T-helper 2 cell treated with Interferon-gamma antibody and Interleukin-4, amounts not matched to agents 5 μg/mL and 100 μg/mL, for 36 hours (primary cell): ENCODE measurements at regions not wholly inside any gene's neighbourhood (a gene's known extent, or its start where the extent isn't known, plus 50 kb on each side); places are given as distances from the start of the nearest gene placed in this dataset.

Experiments used
- DNase-seq: peaks from one replicate; pipeline ENCODE4 v3.0.0; 2021; ENCODE audit warnings: low spot score
- H3K27ac Mint-ChIP-seq: one replicate; pipeline ENCODE4 v1.8.0; 2021; ENCODE audit warnings: mild to moderate bottlenecking, mixed read lengths
- H3K27me3 Mint-ChIP-seq: one replicate; pipeline ENCODE4 v1.8.0; 2021; ENCODE audit warnings: low read depth, mixed read lengths
- H3K36me3 Mint-ChIP-seq: one replicate; pipeline ENCODE4 v1.8.0; 2021; ENCODE audit warnings: low read depth, mixed read lengths
- H3K4me1 Mint-ChIP-seq: one replicate; pipeline ENCODE4 v1.8.0; 2021; ENCODE audit warnings: low read depth, mixed read lengths
- H3K4me3 Mint-ChIP-seq: one replicate; pipeline ENCODE4 v1.8.0; 2022; ENCODE audit warnings: mild to moderate bottlenecking, moderate library complexity, mixed read lengths
- H3K9me3 Mint-ChIP-seq: one replicate; pipeline ENCODE4 v1.8.0; 2021; ENCODE audit warnings: mixed read lengths

- Mint-ChIP-seq H3K4me1 (no peaks in the 10 kb centered on the region), H3K9me3 (no peaks in the 10 kb centered on the region), H3K27ac (no peak overlapping the region), H3K36me3 (no peaks in the 10 kb centered on the region), H3K27me3 (peaks cover 2% of the 10 kb centered on the region), H3K4me3 (no peak overlapping the region)
- no peak for DNase-seq
These were observed 108.3 kb upstream of the NCKAP5 start for GRCh38 chr2:133676392-133677130.

GRCh38 chr2:133680343-133681049 is 112.2 kb upstream of the NCKAP5 start:
- Mint-ChIP-seq H3K36me3 (no peaks in the 10 kb centered on the region), H3K9me3 (no peaks in the 10 kb centered on the region), H3K4me1 (no peaks in the 10 kb centered on the region), H3K27ac (no peak overlapping the region), H3K27me3 (peaks cover under 1% of the 10 kb centered on the region), H3K4me3 (no peak overlapping the region)
- no peak for DNase-seq

GRCh38 chr2:133682347-133682746 is 114.1 kb upstream of the NCKAP5 start:
- DNase-seq = no peak
- H3K4me1 Mint-ChIP-seq = no peaks in the 10 kb centered on the region
- H3K27me3 Mint-ChIP-seq = no peaks in the 10 kb centered on the region
- no peak overlapping the region for H3K4me3 Mint-ChIP-seq
- H3K9me3 Mint-ChIP-seq = no peaks in the 10 kb centered on the region
- H3K36me3 Mint-ChIP-seq = no peaks in the 10 kb centered on the region
- H3K27ac Mint-ChIP-seq = no peak overlapping the region

- H3K27ac Mint-ChIP-seq = no peak overlapping the region
- no peak for DNase-seq
- H3K36me3 Mint-ChIP-seq = no peaks in the 10 kb centered on the region
- H3K4me1 Mint-ChIP-seq = no peaks in the 10 kb centered on the region
- no peaks in the 10 kb centered on the region for H3K9me3 Mint-ChIP-seq
- no peak overlapping the region for H3K4me3 Mint-ChIP-seq
- no peaks in the 10 kb centered on the region for H3K27me3 Mint-ChIP-seq
These were observed 114.6 kb upstream of the NCKAP5 start for GRCh38 chr2:133682906-133683305.

DNA sequence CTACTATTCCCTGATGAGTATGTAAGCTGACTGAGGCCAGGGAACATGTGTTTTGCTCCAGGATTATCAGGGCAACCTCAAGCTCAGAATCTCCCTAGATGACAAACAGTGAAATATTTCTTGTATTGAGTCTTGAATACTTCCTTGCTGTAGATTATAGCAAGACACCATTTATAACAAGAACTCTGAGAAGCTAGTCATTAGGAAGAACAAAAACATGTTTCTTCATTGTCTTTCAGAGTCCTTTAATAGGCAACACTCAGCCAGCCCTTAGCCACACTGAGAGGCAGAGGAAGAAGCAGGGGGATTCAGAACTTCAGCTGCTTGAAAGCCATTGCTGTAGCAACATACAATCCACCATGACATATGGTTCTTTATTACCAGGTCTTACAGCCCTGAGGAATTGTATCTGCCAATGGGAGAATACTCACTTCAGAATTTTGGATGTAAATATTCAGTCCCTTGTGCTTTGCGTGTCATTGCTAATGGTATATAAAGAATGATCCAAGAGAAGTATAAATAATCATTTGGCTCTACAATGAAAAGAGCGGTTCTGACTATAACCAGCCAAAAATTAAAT is 117.5 kb upstream of the NCKAP5 start:
- Mint-ChIP-seq H3K4me3 (no peak overlapping the region), H3K27me3 (no peaks in the 10 kb centered on the region), H3K4me1 (no peaks in the 10 kb centered on the region), H3K27ac (no peak overlapping the region), H3K9me3 (no peaks in the 10 kb centered on the region), H3K36me3 (no peaks in the 10 kb centered on the region)
- no peak for DNase-seq

DNA sequence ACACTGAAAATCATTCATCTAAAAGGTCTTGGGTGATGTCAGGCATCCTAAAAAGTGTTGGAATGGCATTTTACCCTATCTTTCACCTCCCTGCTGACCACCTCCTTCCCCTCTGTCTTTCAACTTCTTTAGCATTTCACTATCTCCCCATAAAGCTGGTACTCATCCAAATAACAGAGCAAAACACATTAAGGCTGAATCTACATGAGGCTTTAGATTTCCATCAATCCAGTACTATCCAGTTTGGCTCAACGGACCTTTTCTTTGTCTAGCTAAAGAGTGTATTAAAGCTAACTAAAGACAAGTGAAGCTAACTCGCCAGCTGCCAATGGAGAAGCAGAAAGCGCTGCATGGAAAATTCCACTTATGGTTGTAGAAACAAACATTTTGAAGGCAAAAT is 122.5 kb upstream of the NCKAP5 start:
- H3K4me1 Mint-ChIP-seq = no peaks in the 10 kb centered on the region
- H3K9me3 Mint-ChIP-seq = no peaks in the 10 kb centered on the region
- H3K36me3 Mint-ChIP-seq = no peaks in the 10 kb centered on the region
- H3K27me3 Mint-ChIP-seq = no peaks in the 10 kb centered on the region
- no peak overlapping the region for H3K4me3 Mint-ChIP-seq
- no peak for DNase-seq
- H3K27ac Mint-ChIP-seq = no peak overlapping the region

GRCh38 chr2:133691336-133691735 is 123.1 kb upstream of the NCKAP5 start:
- no peaks in the 10 kb centered on the region for H3K4me1 Mint-ChIP-seq
- H3K4me3 Mint-ChIP-seq = no peak overlapping the region
- H3K36me3 Mint-ChIP-seq = no peaks in the 10 kb centered on the region
- H3K27me3 Mint-ChIP-seq = no peaks in the 10 kb centered on the region
- no peak overlapping the region for H3K27ac Mint-ChIP-seq
- DNase-seq = no peak
- H3K9me3 Mint-ChIP-seq = no peaks in the 10 kb centered on the region

GRCh38 chr2:133705287-133705686 is 137.0 kb upstream of the NCKAP5 start:
- Mint-ChIP-seq H3K9me3 (peaks cover 5% of the 10 kb centered on the region), H3K4me3 (no peak overlapping the region), H3K36me3 (no peaks in the 10 kb centered on the region)

DNA sequence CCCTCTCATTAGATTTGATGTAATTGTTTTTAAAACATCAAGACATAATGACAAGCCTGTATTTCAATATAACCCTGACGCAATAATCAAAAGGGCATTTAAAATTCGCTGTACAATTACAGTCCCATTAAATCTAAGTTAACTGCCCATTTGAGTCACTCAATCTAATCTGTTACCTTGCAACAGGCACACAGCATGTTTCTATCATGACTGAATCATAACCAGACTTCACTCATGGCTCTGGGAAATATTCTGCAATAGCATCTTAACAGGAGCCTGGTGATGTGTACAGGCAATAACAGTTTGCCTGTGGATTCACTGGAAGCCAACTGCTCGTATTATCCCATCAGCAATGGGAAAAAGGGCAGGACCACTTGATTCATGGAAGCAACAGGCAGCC is 142.3 kb upstream of the NCKAP5 start:
- no peak overlapping the region for H3K4me3 Mint-ChIP-seq

More at GRCh38 chr2:133705287-133705686, 137.0 kb upstream of the NCKAP5 start:
- Mint-ChIP-seq H3K27me3 (no peaks in the 10 kb centered on the region), H3K4me1 (no peaks in the 10 kb centered on the region), H3K27ac (no peak overlapping the region)
- DNase-seq = no peak

GRCh38 chr2:133711201-133711600 is 142.9 kb upstream of the NCKAP5 start:
- Mint-ChIP-seq H3K27me3 (no peaks in the 10 kb centered on the region), H3K27ac (no peak overlapping the region), H3K4me3 (no peak overlapping the region), H3K9me3 (peaks cover 5% of the 10 kb centered on the region), H3K36me3 (no peaks in the 10 kb centered on the region), H3K4me1 (no peaks in the 10 kb centered on the region)
- DNase-seq = no peak

More for the DNA sequence above, 142.3 kb upstream of the NCKAP5 start:
- DNase-seq = no peak
- H3K4me1 Mint-ChIP-seq = no peaks in the 10 kb centered on the region
- H3K36me3 Mint-ChIP-seq = no peaks in the 10 kb centered on the region
- peaks cover 5% of the 10 kb centered on the region for H3K9me3 Mint-ChIP-seq
- H3K27ac Mint-ChIP-seq = no peak overlapping the region
- H3K27me3 Mint-ChIP-seq = no peaks in the 10 kb centered on the region

GRCh38 chr2:133711806-133712205 is 143.5 kb upstream of the NCKAP5 start:
- no peak overlapping the region for H3K27ac Mint-ChIP-seq
- no peaks in the 10 kb centered on the region for H3K27me3 Mint-ChIP-seq
- H3K9me3 Mint-ChIP-seq = peaks cover 5% of the 10 kb centered on the region
- DNase-seq = no peak
- H3K4me1 Mint-ChIP-seq = no peaks in the 10 kb centered on the region
- H3K36me3 Mint-ChIP-seq = no peaks in the 10 kb centered on the region
- H3K4me3 Mint-ChIP-seq = no peak overlapping the region

- H3K36me3 Mint-ChIP-seq = no peaks in the 10 kb centered on the region
- H3K27me3 Mint-ChIP-seq = no peaks in the 10 kb centered on the region
- H3K4me1 Mint-ChIP-seq = no peaks in the 10 kb centered on the region
- H3K9me3 Mint-ChIP-seq = peaks cover 5% of the 10 kb centered on the region
- H3K27ac Mint-ChIP-seq = no peak overlapping the region
- no peak overlapping the region for H3K4me3 Mint-ChIP-seq
- DNase-seq = no peak
These were observed 144.1 kb upstream of the NCKAP5 start for GRCh38 chr2:133712369-133712768.

GRCh38 chr2:133713049-133713580 is 144.9 kb upstream of the NCKAP5 start:
- H3K4me1 Mint-ChIP-seq = no peaks in the 10 kb centered on the region
- H3K27ac Mint-ChIP-seq = no peak overlapping the region
- H3K27me3 Mint-ChIP-seq = no peaks in the 10 kb centered on the region
- no peaks in the 10 kb centered on the region for H3K36me3 Mint-ChIP-seq
- H3K4me3 Mint-ChIP-seq = no peak overlapping the region
- peaks cover 5% of the 10 kb centered on the region for H3K9me3 Mint-ChIP-seq
- no peak for DNase-seq

DNA sequence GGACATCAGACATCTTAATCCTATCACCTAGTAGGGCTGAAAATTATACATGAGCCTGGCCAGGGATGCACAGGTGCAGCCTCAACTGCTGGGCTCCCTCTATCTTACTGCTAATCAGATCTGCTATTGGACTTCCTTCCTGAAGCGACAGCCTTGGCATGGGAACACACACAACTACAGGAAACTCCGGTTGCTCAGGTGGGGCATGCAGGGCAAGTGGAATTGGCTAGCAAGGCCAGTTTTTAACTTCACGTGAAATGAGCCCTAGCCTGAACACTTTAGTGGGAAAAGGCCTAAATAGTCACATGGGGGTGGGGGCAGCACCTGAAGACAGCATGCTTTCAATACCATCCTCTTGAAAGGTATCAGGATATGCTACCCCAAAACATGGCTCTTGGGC is 147.9 kb upstream of the NCKAP5 start:
- Mint-ChIP-seq H3K27me3 (no peaks in the 10 kb centered on the region), H3K9me3 (no peaks in the 10 kb centered on the region), H3K4me1 (no peaks in the 10 kb centered on the region), H3K4me3 (no peak overlapping the region), H3K27ac (no peak overlapping the region), H3K36me3 (no peaks in the 10 kb centered on the region)
- DNase-seq = no peak
